ENCODE measurements at regions not wholly inside any gene's neighbourhood (a gene's known extent, or its start where the extent isn't known, plus 50 kb on each side); places are given as distances from the start of the nearest gene placed in this dataset.
"Not testable (repeated sequence)": the region's sequence is repeated elsewhere in the genome, so short reads cannot be mapped to it uniquely, and the experiment has no call there.

DNA sequence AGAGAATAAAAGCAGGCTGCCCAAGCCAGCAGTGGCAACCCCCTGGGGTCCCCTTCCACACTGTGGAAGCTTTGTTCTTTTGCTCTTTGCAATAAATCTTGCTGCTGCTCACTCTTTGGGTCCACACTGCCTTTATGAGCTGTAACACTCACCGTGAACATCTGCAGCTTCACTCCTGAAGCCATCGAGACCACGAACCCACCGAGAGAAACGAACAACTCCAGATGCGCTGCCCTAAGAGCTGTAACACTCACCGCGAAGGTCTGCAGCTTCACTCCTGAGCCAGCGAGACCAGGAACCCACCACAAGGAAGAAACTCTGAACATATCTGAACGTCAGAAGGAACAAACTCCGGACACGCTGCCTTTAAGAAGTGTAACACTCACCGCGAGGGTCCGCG, 1252.9 kb downstream of the STIM2 start:
- not testable (repeated sequence) for DNase-seq

DNA sequence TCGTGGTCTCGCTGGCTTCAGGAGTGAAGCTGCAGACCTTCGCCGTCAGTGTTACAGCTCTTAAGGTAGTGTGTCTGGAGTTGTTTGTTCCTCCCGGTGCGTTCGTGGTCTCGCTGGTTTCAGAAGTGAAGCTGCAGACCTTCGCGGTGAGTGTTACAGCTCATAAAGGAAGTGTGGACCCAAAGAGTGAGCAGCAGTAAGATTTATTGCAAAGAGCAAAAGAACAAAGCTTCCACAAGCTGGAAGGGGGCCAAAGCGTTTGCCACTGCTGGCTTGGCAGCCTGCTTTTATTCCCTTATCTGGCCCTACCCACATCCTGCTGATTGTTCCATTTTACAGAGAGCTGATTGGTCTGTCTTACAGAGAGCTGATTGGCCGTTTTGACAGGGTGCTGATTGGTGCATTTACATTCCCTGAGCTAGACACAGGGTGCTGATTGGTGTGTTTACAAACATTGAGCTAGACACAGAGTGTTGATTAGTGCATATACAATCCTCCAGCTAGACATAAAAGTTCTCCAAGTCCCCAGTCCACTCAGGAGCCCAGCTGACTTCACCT, 1256.0 kb downstream of the STIM2 start:
- not testable (repeated sequence) for DNase-seq

DNA sequence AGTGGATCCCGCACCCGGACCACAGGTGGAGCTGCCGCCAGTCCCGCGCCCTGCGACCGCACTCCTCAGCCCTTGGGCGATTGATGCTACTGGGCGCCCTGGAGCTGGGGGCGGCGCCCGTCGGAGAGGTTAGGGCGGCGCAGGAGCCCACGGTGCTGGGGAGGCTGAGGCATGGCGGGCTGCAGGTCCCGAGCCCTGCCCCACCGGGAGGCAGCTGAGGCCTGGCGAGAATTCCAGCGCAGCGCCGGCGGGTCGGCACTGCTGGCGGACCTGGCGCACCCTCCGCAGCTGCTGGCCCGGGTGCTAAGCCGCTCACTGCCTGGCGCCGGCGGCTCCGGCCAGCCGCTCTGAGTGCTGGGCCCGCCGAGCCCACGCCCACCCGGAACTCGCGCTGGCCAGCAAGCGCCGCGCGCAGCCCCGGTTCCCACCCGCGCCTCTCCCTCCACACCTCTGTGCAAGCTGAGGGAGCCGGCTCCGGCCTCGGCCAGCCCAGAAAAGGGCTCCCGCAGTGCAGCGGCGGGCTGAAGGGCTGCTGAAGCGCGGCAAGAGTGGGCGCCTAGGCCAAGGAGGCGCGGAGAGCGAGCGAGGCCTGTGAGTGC, 1256.5 kb downstream of the STIM2 start:
- DNase-seq, result no peak

DNA sequence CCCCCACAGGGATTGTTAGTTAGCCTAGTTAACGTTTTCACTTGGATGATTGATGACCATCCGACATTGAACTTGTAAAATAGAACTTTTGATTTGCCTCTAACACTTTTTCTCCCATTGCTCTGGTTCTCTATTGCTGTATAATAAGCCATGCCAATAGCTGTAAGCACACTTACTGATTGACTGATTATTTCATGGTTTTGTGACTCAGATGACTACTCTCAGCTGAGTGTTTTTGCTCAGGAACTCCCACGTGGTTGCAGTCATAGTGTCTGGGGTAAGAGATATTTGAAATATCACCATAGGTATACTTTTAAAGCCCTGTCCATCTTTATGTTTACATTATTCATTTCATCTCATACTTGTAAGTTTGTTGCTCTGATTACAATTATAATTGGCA, 1285.5 kb downstream of the STIM2 start:
- no peak for DNase-seq

DNA sequence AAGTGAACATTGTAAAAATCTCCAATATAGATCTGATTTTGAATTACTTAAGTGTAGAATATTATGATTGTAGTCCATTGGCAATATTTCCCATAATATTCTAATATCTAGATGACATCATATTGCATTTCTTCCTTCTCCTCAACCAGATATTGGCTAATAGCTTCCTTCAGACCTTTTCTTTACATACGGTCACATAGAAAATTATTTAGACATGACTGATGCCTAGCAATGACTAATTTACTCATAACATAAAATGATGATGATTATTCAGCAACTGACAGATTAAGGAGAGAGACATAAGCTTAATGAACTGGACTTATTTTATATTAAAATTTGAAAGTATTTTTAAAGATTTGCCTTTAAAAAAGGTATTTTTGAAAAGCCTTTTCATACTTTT, 1287.6 kb downstream of the STIM2 start:
- DNase-seq, result no peak

DNA sequence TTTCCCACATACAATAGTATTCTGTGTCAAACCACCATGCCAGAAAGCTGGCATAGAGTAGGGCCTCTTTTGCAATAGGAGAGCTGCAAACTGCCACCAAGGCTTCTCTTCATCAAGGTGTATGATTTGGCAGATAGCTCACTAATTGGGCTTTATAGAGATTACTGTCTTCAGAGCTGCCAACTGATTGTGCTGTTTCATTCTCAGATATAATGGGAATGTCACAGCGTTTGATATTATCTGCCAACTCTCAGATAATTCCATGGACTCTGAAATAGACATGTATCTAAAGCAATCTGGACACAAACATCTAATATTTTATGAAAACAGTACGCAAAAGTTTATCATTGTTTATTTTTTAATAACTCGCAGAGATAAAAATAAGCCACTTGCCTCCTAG, 1289.1 kb downstream of the STIM2 start:
- no peak for DNase-seq

DNA sequence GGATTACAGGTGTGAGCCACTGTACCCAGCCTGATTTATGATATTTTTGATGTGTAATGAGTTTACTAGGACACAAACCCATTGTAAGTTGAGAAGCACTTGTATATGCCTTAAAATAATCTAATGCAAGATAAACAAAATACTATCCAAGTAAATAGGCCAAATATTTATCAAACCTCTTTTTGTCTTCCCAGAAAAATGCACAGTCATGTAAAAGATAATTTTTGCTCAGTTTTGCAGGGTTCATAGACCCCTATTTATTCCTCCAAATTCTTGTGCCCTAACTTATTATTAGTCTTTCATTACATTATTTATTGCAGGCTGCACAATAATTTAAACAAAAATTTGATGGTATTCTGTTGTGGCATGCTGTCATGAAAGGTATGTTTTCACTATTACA, 1290.7 kb downstream of the STIM2 start:
- no peak for DNase-seq

DNA sequence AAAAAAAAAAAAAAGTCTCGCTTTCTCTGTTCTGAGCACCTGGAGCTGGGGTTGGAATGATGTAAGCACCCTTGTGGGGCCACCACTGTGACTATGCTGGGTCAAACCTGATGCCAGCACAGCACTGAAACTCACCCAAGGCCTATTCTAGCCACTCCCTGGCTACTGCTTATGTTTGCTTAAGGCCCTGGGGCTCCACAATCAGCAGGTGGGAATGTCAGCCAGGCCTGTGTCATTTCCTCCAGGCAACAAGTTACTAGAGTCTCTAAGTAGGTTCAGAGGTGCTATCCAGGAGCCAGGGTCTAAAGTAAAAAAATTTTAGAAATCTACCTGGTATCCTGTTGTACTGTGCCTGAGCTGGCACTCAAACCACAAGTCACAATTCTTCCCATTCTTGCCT, 1306.8 kb downstream of the STIM2 start:
- DNase-seq, result no peak

DNA sequence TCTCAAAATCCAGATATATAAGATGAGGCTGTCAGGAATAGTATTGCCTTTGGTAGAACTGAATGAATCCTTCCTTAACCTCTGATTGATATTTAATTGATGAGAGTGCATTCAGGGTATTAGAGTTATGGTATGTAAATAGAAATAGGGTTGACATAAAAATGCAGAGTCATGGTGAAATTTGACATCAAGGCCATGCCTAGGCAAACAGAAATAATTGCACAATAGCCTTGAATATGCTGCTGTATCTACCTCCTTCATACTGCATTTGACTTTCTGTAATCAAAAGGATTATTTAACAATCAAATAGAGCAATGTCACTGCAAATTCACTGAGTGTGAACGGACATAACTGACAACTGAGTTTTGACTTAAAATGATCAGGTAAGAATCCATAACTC, 1316.3 kb downstream of the STIM2 start:
- DNase-seq, result no peak

DNA sequence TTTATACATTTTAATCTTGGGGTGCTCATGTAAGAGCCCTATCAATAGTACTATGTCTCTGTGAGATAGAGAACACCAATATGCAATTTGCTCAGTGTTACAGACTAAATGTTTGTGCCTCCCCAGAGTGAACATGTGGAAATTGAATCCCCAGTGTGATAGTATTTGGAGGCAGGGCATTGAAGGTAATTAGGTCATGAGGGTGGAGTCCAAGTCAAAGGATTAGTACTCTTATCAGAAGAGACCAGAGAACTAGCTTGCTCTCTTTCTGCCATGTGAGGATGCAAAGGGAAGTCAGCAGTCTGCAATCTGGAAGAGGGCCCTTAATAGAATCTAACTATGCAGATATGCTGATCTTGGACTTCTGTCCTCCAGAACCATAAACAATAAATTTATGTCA, 1317.0 kb downstream of the STIM2 start:
- no peak for DNase-seq

DNA sequence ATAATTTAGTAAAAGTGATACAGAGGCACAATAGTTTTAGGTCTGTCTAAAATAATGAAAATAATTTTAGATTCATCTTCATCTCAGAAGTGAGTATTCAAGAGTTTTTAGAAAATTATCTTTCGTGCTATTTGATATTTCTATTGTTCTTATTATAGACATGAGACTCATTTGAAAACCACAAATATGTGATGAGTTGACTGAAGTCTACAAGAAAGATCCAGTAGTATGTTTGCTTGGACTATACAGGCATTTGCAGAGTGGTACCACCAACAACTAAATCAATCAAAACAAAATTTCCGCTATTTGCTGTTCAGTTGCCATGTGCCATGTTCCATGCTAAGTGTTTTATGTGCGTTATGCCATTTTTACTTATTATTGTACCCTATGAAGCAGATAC, 1318.5 kb downstream of the STIM2 start:
- no peak for DNase-seq

DNA sequence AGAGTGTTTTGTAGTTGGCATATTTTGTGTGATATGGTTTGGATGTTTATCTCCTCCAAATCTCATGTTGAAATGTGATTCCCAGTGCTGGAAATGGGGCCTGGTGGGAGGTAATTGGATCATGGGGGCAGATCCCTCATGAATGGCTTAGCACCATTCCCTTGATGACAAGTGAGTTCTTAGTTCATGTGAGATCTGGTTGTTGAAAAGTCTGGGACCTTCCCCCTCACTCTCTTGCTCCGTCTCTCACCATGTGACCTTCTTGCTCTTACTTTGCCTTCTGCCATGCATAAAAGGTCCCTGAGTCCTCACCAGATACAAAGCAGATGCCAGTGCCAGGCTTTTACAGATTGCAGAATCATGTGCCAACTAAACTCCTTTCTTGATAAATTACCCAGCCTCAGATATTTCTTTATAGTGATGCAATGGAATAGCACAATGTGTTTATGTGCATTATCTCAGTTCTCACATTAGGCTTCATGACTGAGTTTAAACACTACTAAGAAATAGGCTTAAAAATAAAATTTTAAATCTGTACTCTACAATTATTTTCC, 1348.8 kb downstream of the STIM2 start:
- DNase-seq, result no peak

DNA sequence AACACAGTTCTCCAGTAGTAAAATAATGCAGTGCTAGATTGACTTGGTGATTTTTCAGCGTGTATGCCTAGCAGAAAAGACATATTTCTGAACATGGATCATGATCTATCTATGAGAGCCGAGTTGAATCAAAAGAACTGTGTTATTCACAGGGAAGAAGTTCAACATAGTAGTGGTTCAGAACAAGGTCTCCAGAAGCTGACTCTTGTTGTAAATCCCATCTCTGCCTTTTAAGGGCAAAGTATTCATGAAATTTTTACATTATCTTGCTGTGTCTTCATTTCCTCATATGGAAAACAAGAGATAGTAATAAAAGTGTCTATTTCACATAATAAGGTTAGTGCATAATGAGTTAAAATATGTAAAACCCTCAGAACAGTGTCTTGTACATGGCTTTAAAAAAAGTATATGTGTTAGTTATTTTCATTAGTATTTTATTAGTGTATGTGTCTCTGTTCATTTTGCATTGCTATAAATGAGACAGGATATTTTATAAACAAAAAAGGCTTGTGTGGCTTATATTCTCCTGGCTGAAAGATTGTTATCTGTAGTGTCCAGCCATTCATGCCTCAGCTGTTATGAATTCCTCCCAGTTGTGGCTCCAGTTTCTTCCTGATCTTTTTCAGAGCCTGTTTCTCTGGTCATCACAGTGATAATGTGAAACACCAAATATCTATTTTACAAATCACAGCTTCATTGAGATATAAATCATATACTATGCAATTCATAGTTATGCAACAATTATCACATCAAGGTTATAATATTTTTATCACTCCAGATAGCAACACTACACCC, 1351.2 kb downstream of the STIM2 start:
- DNase-seq, result no peak

DNA sequence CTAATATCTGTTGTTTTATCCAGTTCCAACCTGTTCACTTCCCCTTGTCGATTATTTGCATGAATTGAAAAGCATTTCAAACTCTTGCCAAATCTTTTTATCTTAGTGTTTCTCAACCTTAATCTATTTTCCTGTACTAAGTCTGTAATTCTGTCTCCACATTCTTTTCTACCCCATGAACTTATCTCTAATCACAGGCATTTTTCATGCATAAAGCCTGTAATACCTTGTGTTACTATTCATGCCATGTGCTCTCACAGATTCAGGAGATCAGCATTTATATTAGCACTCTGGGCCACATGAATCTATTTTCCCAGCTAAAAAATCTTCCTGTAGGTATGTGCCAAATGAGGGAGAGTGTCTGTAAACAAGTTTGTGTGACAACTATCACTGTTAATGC, 1360.9 kb downstream of the STIM2 start:
- DNase-seq, result no peak

DNA sequence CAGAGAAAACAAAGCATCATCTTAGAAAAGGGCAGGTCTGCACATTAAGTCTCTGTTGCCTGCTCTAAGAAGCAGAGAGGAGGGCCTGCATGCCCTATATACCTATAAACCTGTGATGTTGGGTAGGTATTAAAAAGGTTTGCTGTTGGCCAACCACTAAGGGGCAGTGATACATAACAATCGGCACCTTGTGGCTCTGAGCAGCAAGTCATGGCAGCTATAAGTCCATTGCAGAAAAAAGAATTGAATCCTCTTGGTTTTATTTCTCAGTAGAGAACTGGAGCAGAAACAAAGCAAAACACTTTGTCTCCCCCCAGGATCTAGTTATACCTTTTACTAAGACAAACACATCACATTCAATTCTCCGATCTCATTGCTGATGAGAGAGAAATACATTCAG, 1364.4 kb downstream of the STIM2 start:
- DNase-seq, result peak; percentile 4 to 65

DNA sequence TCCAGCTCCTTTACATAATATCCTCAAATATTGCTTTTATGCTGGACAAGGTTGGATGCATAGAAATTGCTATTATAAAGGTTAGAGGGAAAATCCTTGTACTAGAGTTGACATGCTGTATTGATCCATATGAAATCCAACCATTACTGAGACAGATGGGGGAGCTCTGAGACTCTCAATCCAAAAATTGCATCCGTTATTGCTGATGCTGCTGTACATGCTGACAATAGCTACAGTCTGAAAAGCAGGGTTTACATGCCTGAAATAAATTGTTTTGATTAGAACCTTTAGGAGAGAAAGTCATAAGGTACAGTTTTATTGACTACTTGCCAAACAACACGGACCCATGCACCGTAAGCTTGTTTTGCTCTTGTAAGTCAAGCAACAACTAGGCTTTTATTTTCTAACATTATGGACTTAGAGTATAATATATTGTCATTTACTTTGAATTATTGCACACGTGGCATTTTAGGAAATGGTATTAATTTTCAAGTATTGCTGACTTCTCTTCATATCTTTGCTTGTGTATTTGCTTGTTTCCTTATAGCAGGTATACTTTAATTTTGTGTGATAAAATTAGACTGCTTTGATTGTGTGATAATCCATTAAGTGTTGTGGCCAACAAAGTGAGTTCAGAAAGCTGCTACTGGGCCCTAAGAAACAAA, 1365.2 kb downstream of the STIM2 start:
- peak; percentile 0 to 85 for DNase-seq

DNA sequence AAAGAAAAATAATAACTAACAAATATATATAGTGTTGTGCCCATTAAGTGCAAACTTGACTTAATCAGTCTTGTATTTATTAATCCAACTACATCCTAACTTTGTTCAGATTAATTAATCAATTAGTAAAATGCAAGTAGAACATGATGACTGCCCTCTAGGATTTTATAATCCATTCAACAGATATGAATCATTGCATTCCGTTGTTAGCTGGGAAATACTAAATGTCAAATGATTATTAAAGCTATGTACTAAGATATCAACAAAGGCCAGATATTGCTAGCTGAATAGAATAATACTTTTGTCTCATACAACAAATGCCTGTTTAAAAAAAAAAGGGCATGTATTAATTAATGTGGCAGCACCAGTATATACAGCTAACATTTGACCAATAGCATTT, 1366.3 kb downstream of the STIM2 start:
- DNase-seq, result no peak

DNA sequence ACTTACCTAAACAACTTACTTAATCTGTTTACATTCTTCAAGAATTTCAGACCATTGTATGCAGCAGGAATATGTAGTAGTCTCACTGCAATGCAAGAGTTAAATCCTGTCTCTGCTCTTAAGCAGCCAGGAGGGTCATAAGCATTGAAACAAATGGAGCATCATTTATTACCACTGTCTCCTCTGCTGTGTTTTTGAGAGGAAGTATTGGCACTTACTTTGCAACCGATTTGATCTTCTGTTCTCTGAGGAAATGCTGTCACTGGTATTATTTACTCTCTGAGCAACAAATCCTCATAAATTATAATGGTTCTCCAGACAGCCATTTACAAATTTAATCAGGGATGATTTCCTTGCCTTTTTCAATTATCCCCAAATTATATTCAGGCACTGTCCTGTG, 1367.1 kb downstream of the STIM2 start:
- no peak for DNase-seq

DNA sequence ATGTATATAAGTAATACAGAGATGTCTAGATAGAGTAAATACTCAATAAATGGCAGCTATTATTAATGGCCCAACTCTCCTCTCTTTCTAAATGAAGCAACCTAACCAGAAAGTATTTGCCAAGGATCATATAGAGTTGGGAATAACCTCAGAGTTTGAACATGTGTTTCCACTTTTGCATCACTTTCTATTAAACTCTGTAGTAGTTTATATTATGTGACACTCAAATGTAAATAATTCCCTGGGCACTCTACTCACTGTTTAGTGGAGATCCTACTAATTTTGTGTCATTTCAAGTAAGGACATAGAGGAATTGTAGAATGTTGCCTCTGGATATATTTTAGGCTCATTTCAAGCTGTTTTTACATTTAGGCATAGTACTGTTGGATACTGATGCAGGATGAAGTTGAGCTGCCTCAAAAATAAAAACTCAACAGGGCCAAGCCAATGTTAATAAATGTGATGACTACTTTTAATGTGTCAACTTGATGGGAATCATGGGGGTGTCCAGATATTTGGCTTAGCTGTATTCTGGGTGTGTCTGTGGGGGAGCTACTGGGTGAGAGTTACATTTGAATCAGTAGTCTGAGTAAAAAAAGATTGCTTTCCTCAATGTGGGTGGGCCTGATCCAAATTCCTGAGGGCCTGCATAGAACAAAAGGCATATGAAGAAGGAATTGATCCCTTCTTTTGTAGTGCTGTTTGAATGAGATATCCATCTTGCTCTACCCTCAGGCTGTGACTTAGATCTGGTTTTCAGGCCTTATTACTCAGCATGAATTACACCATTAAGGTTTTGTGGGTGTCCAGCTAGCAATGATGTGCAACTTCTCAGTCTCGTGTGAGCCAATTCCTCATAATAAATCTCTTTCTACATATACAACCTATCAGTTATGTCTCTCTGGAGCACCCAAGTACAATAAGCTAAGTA, 1368.2 kb downstream of the STIM2 start:
- no peak for DNase-seq

DNA sequence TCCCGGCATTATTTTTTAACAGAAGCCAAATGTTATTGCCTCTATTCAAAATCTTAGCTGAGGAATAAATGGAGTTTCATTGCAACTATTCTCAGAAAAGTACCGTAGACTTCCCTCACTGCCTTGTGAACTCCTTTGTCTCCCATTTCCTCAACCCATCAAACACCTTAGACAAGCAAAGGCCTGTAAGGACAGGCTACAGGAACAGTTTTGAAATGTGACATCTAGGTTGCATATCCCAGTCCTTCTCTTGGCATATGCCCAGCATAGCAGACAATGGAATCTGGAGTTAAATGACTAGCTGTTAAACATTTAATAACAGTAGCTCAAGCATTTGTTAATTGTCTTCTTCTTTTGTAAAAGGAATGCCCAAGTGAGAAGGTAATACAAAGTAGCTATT, 1371.7 kb downstream of the STIM2 start:
- DNase-seq, result no peak

DNA sequence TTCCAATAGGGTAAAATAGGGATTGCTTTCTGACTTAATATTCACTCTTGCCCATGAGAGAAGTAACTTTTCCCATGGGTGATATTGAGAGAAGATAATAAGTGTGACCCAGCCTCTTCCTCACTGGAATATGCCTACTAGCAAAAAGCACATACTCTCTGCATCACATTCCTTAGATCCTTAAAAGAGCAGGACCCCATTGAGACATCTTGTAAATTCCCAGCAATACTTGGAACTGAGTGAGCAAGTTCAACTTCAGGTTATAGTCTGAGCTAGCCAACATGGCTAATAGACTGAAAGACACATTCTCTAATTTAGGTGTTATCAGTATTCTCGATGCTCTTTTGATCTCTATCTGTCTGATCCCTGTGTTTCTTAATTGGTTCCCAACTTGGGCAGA, 1372.3 kb downstream of the STIM2 start:
- no peak for DNase-seq

DNA sequence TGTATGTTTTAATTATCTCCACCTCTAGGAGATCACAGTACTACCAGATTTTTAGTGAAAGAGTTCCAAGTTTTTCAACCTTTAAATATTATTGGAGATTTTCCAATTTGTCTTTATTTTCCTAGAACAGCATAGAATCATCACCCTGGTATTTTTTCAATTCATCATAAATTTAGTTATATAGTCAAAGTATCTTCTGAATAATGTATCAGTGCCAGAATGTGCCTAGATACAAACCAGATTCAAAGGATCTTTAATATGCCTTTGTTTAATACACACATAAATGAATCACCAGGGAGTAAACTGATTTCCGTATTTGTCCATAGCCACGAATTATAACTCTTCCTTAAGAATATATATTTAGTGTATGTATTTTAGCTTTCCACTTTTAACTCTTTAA, 1373.1 kb downstream of the STIM2 start:
- no peak for DNase-seq

DNA sequence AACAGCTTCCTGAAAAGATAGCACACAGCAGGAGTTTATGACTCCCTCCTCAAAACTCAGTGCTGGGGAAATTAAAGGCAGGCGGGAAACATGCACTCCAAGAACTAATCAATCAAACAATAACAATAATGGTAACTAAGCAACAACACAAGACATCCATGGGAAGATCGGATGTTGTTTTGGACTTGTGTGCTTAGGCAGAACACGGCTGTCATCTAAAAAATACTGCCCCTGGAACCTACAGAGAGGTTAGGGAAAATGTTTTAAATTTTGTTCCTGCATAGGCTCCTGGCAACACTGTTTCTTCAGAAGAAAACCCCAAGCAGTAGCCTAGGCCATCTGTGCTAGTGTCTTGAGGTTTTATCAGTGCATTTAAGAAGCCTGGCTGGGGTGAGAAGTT, 1378.2 kb downstream of the STIM2 start:
- no peak for DNase-seq
